H1 (cell line): ENCODE measurements at regions not wholly inside any gene's neighbourhood (a gene's known extent, or its start where the extent isn't known, plus 50 kb on each side); places are given as distances from the start of the nearest gene placed in this dataset.

ENCODE experiments used
- CTCF ChIA-PET: fragments of 300-600 bp; sonication (Branson Sonifier 250); formaldehyde crosslinking; loops from one replicate; lab custom pipeline; 2021; ENCODE audit not compliant: partially characterized antibody; lab: Charles Lee
- POLR2A ChIA-PET: fragments of 300-600 bp; sonication (Branson Sonifier 250); formaldehyde crosslinking; loops from one replicate; lab custom pipeline; 2021; ENCODE audit warnings: inconsistent platforms; ENCODE audit not compliant: partially characterized antibody; lab: Charles Lee
- DNase-seq, 2 experiments: peaks; one replicate each; pipeline versions ENCODE4 v3.0.0 to v3.0.0-alpha.2; 2010 to 2022; ENCODE audit warnings: low spot score in 2 of 2, low read depth in 1 of 2, mixed read lengths in 1 of 2
- FAIRE-seq: peaks from 2 replicates; lab custom pipeline; 2011; peaks lifted over from hg19 to GRCh38; lab: Jason Lieb, UNC
- H2AFZ ChIP-seq: 2 replicates; pipeline ENCODE4 v1.8.1; 2012; ENCODE audit warnings: low read length, inconsistent platforms
- H2AK5ac ChIP-seq: 2 replicates; pipeline ENCODE4 v1.6.1; 2013; ENCODE audit warnings: low read depth, low read length
- H2BK120ac ChIP-seq: replicated peaks from 2 replicates; pipeline ENCODE3; 2013; ENCODE audit warnings: low read depth, low read length, inconsistent platforms
- H2BK12ac ChIP-seq: 2 replicates; pipeline ENCODE4 v1.6.1; 2013; ENCODE audit warnings: low read depth, low read length
- H2BK15ac ChIP-seq: 2 replicates; pipeline ENCODE4 v1.6.1; 2013; ENCODE audit warnings: low read length
- H2BK20ac ChIP-seq: 2 replicates; pipeline ENCODE4 v1.6.1; 2013; ENCODE audit warnings: low read length
- H2BK5ac ChIP-seq: 2 replicates; pipeline ENCODE4 v1.6.1; 2013; ENCODE audit warnings: low read depth, low read length
- H3K14ac ChIP-seq: 2 replicates; pipeline ENCODE4 v1.6.1; 2013; ENCODE audit warnings: inconsistent platforms; ENCODE audit not compliant: insufficient read length
- H3K18ac ChIP-seq: 2 replicates; pipeline ENCODE4 v1.6.1; 2013; ENCODE audit warnings: low read length; ENCODE audit errors: extremely low read depth
- H3K23ac ChIP-seq: 2 replicates; pipeline ENCODE4 v1.6.1; 2013; ENCODE audit warnings: inconsistent platforms; ENCODE audit not compliant: insufficient read length
- H3K23me2 ChIP-seq: 2 replicates; pipeline ENCODE4 v1.6.1; 2013; ENCODE audit warnings: low read depth, low read length
- H3K27ac ChIP-seq: 2 replicates; pipeline ENCODE4 v1.6.1; 2011; ENCODE audit warnings: low read depth, low read length, inconsistent platforms
- H3K27me3 ChIP-seq, 4 experiments: replicated peaks in 1 of 4; 1 replicate in 1 of 4; 2 replicates in 3 of 4; pipeline versions ENCODE4 v1.6.1 to v1.8.1; 2011 to 2013; ENCODE audit warnings: low read length in 3 of 4, mild to moderate bottlenecking in 3 of 4, inconsistent platforms in 2 of 4, mixed read lengths in 2 of 4, moderate library complexity in 1 of 4; ENCODE audit not compliant: control insufficient read depth in 3 of 4, insufficient read depth in 3 of 4; ENCODE audit errors: extremely low read depth in 1 of 4
- H3K36me3 ChIP-seq, 4 experiments: 2 replicates each; pipeline versions ENCODE4 v1.6.1 to v1.8.1; 2011 to 2013; ENCODE audit warnings: mild to moderate bottlenecking in 4 of 4, low read length in 3 of 4, moderate library complexity in 2 of 4, control low read depth in 1 of 4, inconsistent platforms in 1 of 4; ENCODE audit not compliant: insufficient read depth in 4 of 4, control insufficient read depth in 2 of 4
- H3K4ac ChIP-seq: replicated peaks from 2 replicates; pipeline ENCODE3; 2013; ENCODE audit warnings: low read length, low read depth, mixed read lengths, inconsistent platforms; ENCODE audit not compliant: insufficient read length
- H3K4me1 ChIP-seq, 4 experiments: replicated peaks in 1 of 4; 1 replicate in 1 of 4; 2 replicates in 3 of 4; pipeline versions ENCODE4 v1.6.1 to v1.8.1; 2011 to 2013; ENCODE audit warnings: low read length in 3 of 4, inconsistent platforms in 2 of 4, mixed read lengths in 1 of 4; ENCODE audit not compliant: insufficient read depth in 4 of 4, control insufficient read depth in 3 of 4
- H3K4me2 ChIP-seq, 2 experiments: 2 replicates each; pipeline versions ENCODE4 v1.6.1 to v1.8.1; 2011 to 2013; ENCODE audit warnings: low read depth in 2 of 2, low read length in 2 of 2, control low read depth in 1 of 2, inconsistent platforms in 1 of 2, mild to moderate bottlenecking in 1 of 2; ENCODE audit not compliant: insufficient read depth in 1 of 2
- H3K4me3 ChIP-seq, 4 experiments: fragments of 200-600, 300-600 bp in 1 of 4; sonication (generic), shearing (Covaris generic), sonication (Bioruptor Twin) in 1 of 4; 2 replicates each; pipeline versions ENCODE4 v1.5.1 to v1.8.1; 2011 to 2016; ENCODE audit warnings: low read length in 4 of 4, low read depth in 3 of 4, control low read depth in 2 of 4, inconsistent platforms in 2 of 4, mild to moderate bottlenecking in 2 of 4, mixed read lengths in 1 of 4, moderate library complexity in 1 of 4; ENCODE audit not compliant: insufficient read depth in 2 of 4; ENCODE audit errors: extremely low read depth in 1 of 4
- H3K56ac ChIP-seq: replicated peaks from 2 replicates; pipeline ENCODE3; 2013; ENCODE audit warnings: low read depth, mild to moderate bottlenecking, mixed read lengths, low read length, inconsistent platforms; ENCODE audit not compliant: insufficient read length
- H3K79me1 ChIP-seq: 2 replicates; pipeline ENCODE4 v1.6.1; 2013; ENCODE audit warnings: low read depth, low read length, control low read depth
- H3K79me2 ChIP-seq, 2 experiments: 2 replicates each; pipeline versions ENCODE4 v1.6.1 to v1.8.1; 2012 to 2013; ENCODE audit warnings: low read length in 2 of 2, mild to moderate bottlenecking in 2 of 2, inconsistent platforms in 1 of 2; ENCODE audit not compliant: insufficient read depth in 2 of 2, control insufficient read depth in 1 of 2
- H3K9ac ChIP-seq, 4 experiments: replicated peaks in 1 of 4; 1 replicate in 1 of 4; 2 replicates in 3 of 4; pipeline versions ENCODE4 v1.6.1 to v1.8.1; 2011 to 2013; ENCODE audit warnings: low read depth in 3 of 4, low read length in 3 of 4, control low read depth in 2 of 4, mild to moderate bottlenecking in 2 of 4, moderate library complexity in 2 of 4, inconsistent platforms in 1 of 4; ENCODE audit errors: extremely low read depth in 1 of 4
- H3K9me3 ChIP-seq, 2 experiments: 2 replicates each; pipeline versions ENCODE4 v1.6.1 to v1.8.1; 2012 to 2013; ENCODE audit warnings: mild to moderate bottlenecking in 2 of 2, moderate library complexity in 2 of 2, control low read depth in 1 of 2, inconsistent platforms in 1 of 2, low read depth in 1 of 2, low read length in 1 of 2, mixed read lengths in 1 of 2; ENCODE audit not compliant: insufficient read depth in 2 of 2
- H4K20me1 ChIP-seq, 2 experiments: replicated peaks in 1 of 2; 2 replicates each; pipeline versions ENCODE3 to v1.8.1; 2011 to 2013; ENCODE audit warnings: inconsistent platforms in 2 of 2, low read length in 2 of 2, mild to moderate bottlenecking in 1 of 2; ENCODE audit not compliant: insufficient read depth in 2 of 2, control insufficient read depth in 1 of 2
- H4K5ac ChIP-seq: 2 replicates; pipeline ENCODE4 v1.6.1; 2013; ENCODE audit warnings: low read length, low read depth, mixed read lengths, inconsistent platforms; ENCODE audit not compliant: insufficient read length
- H4K8ac ChIP-seq: 2 replicates; pipeline ENCODE4 v1.8.0; 2013; ENCODE audit warnings: mild to moderate bottlenecking, moderate library complexity, low read length, inconsistent platforms; ENCODE audit not compliant: insufficient read depth; ENCODE audit errors: extremely low read depth
- H4K91ac ChIP-seq: replicated peaks from 2 replicates; pipeline ENCODE3; 2013; ENCODE audit warnings: low read length, mixed read lengths, inconsistent platforms; ENCODE audit not compliant: insufficient read length
- BACH1 ChIP-seq: IDR thresholded peaks from 2 replicates; pipeline ENCODE4 v1.6.1; 2012; ENCODE audit warnings: low read length, improper control_type of control experiment
- BCL11A ChIP-seq, 2 experiments: IDR thresholded peaks; one replicate each; pipeline ENCODE4 v1.6.1; 2011; ENCODE audit warnings: low read depth in 2 of 2, low read length in 2 of 2, mild to moderate bottlenecking in 2 of 2
- CBX5 ChIP-seq: fragments of 300-800, 300-1000 bp; sonication (generic); IDR thresholded peaks from 2 replicates; pipeline ENCODE4 v1.7.1; 2016; ENCODE audit warnings: antibody characterized with exemption, low read length, low read depth
- CHD1 ChIP-seq: IDR thresholded peaks from 2 replicates; pipeline ENCODE4 v1.6.1; 2012; ENCODE audit warnings: low read depth, low read length, improper control_type of control experiment
- CREB1 ChIP-seq: IDR thresholded peaks from 2 replicates; pipeline ENCODE4 v1.6.1; 2012; ENCODE audit warnings: inconsistent platforms
- FOSL1 ChIP-seq: IDR thresholded peaks from 2 replicates; pipeline ENCODE4 v1.6.1; 2011; ENCODE audit warnings: mild to moderate bottlenecking, low read depth, low read length, moderate library complexity; ENCODE audit not compliant: insufficient read depth
- JUND ChIP-seq: IDR thresholded peaks from 2 replicates; pipeline ENCODE4 v1.6.1; 2011; ENCODE audit warnings: mild to moderate bottlenecking, improper control_type of control experiment, low read length
- MAFK ChIP-seq: IDR thresholded peaks from 2 replicates; pipeline ENCODE4 v1.6.1; 2012; ENCODE audit warnings: low read depth, mild to moderate bottlenecking, improper control_type of control experiment, low read length
- PHF8 ChIP-seq: fragments of 200-600 bp; sonication (generic); conservative IDR thresholded peaks from 2 replicates; pipeline ENCODE4 v1.7.1; 2012; ENCODE audit warnings: low read depth, mild to moderate bottlenecking, inconsistent platforms, low read length, moderate library complexity
- POLR2A ChIP-seq, 2 experiments: IDR thresholded peaks; 1 replicate in 1 of 2; 2 replicates in 1 of 2; pipeline ENCODE4 v1.6.1; 2011; ENCODE audit warnings: low read depth in 2 of 2, low read length in 2 of 2, mild to moderate bottlenecking in 2 of 2; ENCODE audit errors: control extremely low read depth in 1 of 2
- SP2 ChIP-seq: IDR thresholded peaks from 2 replicates; pipeline ENCODE4 v1.6.1; 2012; ENCODE audit warnings: mild to moderate bottlenecking, low read length, inconsistent platforms
- TAF1 ChIP-seq: IDR thresholded peaks from 2 replicates; pipeline ENCODE4 v1.6.1; 2011; ENCODE audit warnings: mild to moderate bottlenecking, low read depth, low read length
- ZNF274 ChIP-seq: IDR thresholded peaks from 2 replicates; pipeline ENCODE4 v1.7.0; 2012; ENCODE audit warnings: low read length, borderline replicate concordance; ENCODE audit errors: extremely low read depth
- WGBS, 2 experiments: shearing (Covaris generic) in 1 of 2; methylation state at CpG; one replicate each; pipeline versions ENCODE4 v1.1.6 to v1.1.7; 2013 to 2015; ENCODE audit warnings: low lambda C conversion rate in 2 of 2, mixed read lengths in 2 of 2, inconsistent platforms in 1 of 2, low coverage in 1 of 2, missing lambda C conversion rate in 1 of 2; ENCODE audit not compliant: insufficient replicate concordance in 2 of 2, insufficient coverage in 1 of 2, insufficient read length in 1 of 2; ENCODE audit errors: extremely low coverage in 1 of 2, missing lambda C conversion rate in 1 of 2; 5-methylcytosine and 5-hydroxymethylcytosine counted together
- TF ChIP-seq, protein P1 (sequence below), 3 experiments: IDR thresholded peaks; 1 replicate in 2 of 3; 2 replicates in 1 of 3; pipeline versions ENCODE4 v1.5.1 to v1.6.1; 2011; ENCODE audit warnings: low read length in 3 of 3, mild to moderate bottlenecking in 3 of 3, inconsistent platforms in 2 of 3, low read depth in 1 of 3, moderate library complexity in 1 of 3; ENCODE audit not compliant: insufficient read depth in 1 of 3; ENCODE audit errors: control extremely low read depth in 1 of 3

DNA sequence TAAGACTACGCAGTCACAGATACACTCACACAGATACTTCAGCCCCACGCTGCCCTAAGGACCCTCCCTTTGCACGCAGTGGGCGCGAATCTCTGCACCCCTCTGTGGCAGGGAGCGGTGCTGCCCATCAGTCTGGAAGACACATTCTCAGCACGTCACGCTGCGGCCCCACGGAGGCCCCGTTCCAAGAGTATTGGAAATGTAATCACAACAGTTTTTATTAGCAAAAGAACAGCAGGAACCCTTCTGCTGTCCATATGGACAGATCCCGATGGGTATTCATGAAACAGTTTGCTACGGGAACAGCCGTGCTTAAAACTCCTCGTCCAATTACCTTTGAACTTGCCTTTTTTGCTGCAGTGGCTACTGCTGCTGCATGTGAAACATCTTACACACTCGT, 131.0 kb downstream of the RPS24 start:
- H2BK20ac ChIP-seq, result no peak overlapping the region
- no peak overlapping the region for H2AFZ ChIP-seq
- H4K8ac ChIP-seq, result no peak overlapping the region
- H3K4me1 ChIP-seq, result no peaks in the 10 kb centered on the region
- H2BK5ac ChIP-seq, result no peak overlapping the region
- no peak overlapping the region for H3K4me3 ChIP-seq
- H4K5ac ChIP-seq, result no peak overlapping the region
- H3K4ac ChIP-seq, result no peak overlapping the region
- H3K36me3 ChIP-seq, result no peaks in the 10 kb centered on the region
- DNase-seq (no peak), FAIRE-seq (no peak)
- H2BK15ac ChIP-seq, result no peak overlapping the region
- H3K27me3 ChIP-seq, result no peaks in the 10 kb centered on the region
- 91% methylated on average over 16 of the region's 16 CpGs; no CpG with 5 or more reads in 1 of the 2 experiments for WGBS, 2 experiments
- no peak overlapping the region for H2BK12ac ChIP-seq
- H4K91ac ChIP-seq, result no peak overlapping the region
- POLR2A ChIA-PET, result interaction anchor here (1.0 kb wide), 1 partner anchor 123 kb away, joined by 3 read pairs; no protein-coding TSS in a partner anchor
- H3K79me2 ChIP-seq, result no peaks in the 10 kb centered on the region
- CTCF ChIA-PET, result interaction anchor here (1.0 to 2.0 kb wide), 4 partner anchors 14 to 118 kb away, joined by 3 to 16 read pairs (median 4); no protein-coding TSS in a partner anchor
- no peak overlapping the region for H3K56ac ChIP-seq
- no peak overlapping the region for H2BK120ac ChIP-seq
- no peak overlapping the region for H3K18ac ChIP-seq
- H3K9me3 ChIP-seq, result no peaks in the 10 kb centered on the region
- H3K14ac ChIP-seq, result no peak overlapping the region
- H3K79me1 ChIP-seq, result no peaks in the 10 kb centered on the region; the same call in 1 of the 2 replicates
- no peak overlapping the region for H3K27ac ChIP-seq
- H3K4me2 ChIP-seq, result no peak overlapping the region
- H4K20me1 ChIP-seq, result no peaks in the 10 kb centered on the region
- no peak overlapping the region for H3K9ac ChIP-seq
- no peak overlapping the region for H2AK5ac ChIP-seq
- H3K23me2 ChIP-seq, result no peaks in the 10 kb centered on the region
- no peak overlapping the region for H3K23ac ChIP-seq
- TF ChIP-seq, protein P1, sequence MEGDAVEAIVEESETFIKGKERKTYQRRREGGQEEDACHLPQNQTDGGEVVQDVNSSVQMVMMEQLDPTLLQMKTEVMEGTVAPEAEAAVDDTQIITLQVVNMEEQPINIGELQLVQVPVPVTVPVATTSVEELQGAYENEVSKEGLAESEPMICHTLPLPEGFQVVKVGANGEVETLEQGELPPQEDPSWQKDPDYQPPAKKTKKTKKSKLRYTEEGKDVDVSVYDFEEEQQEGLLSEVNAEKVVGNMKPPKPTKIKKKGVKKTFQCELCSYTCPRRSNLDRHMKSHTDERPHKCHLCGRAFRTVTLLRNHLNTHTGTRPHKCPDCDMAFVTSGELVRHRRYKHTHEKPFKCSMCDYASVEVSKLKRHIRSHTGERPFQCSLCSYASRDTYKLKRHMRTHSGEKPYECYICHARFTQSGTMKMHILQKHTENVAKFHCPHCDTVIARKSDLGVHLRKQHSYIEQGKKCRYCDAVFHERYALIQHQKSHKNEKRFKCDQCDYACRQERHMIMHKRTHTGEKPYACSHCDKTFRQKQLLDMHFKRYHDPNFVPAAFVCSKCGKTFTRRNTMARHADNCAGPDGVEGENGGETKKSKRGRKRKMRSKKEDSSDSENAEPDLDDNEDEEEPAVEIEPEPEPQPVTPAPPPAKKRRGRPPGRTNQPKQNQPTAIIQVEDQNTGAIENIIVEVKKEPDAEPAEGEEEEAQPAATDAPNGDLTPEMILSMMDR (IDR thresholded peaks at IDR 0.05; ENCODE audit: control extremely low read depth in 1 of 3, insufficient read depth in 1 of 3, low read depth in 1 of 3, low read length in 3 of 3), result no peak
- TF ChIP-seq BCL11A (IDR thresholded peaks at IDR 0.05; ENCODE audit: low read depth in 2 of 2, low read length in 2 of 2), result no peak
- TF ChIP-seq PHF8, result no peak
- TF ChIP-seq JUND, result no peak
- no peak for TF ChIP-seq FOSL1
- TF ChIP-seq POLR2A (IDR thresholded peaks at IDR 0.05; ENCODE audit: control extremely low read depth in 1 of 2, low read depth in 2 of 2, low read length in 2 of 2), result no peak
- TF ChIP-seq BACH1, result no peak
- no peak for TF ChIP-seq CBX5
- TF ChIP-seq TAF1, result no peak
- no peak for TF ChIP-seq ZNF274
- no peak for TF ChIP-seq MAFK
- TF ChIP-seq CREB1, result no peak
- TF ChIP-seq CHD1, result no peak
- TF ChIP-seq SP2, result no peak
